DND-41 (cell line): ENCODE measurements at regions not wholly inside any gene's neighbourhood (a gene's known extent, or its start where the extent isn't known, plus 50 kb on each side); places are given as distances from the start of the nearest gene placed in this dataset.

Experiments
- ATAC-seq: fragments of 200-7000 bp; cut with Tn5 transposase; 3 replicates; pipeline ENCODE4 v1.9.1; 2021; ENCODE audit warnings: low read depth; ENCODE audit not compliant: insufficient read depth
- DNase-seq: peaks from one replicate; pipeline ENCODE4 v3.0.0-alpha.2; 2020
- H2AFZ ChIP-seq: 2 replicates; pipeline ENCODE4 v1.6.0; 2012; ENCODE audit warnings: low read depth, low read length
- H3K27ac ChIP-seq: 2 replicates; pipeline ENCODE4 v1.5.1; 2012; ENCODE audit warnings: low read length, inconsistent platforms
- H3K27me3 ChIP-seq: fragments of 200-600 bp; sonication (generic); 2 replicates; pipeline ENCODE4 v1.6.0; 2012; ENCODE audit warnings: low read length, mild to moderate bottlenecking, inconsistent platforms; ENCODE audit not compliant: insufficient read depth, poor library complexity
- H3K36me3 ChIP-seq: 2 replicates; pipeline ENCODE4 v1.5.1; 2012; ENCODE audit warnings: low read length, inconsistent platforms; ENCODE audit not compliant: insufficient read depth
- H3K4me1 ChIP-seq: 2 replicates; pipeline ENCODE4 v1.5.1; 2012; ENCODE audit warnings: mild to moderate bottlenecking, low read length; ENCODE audit not compliant: insufficient read depth
- H3K4me2 ChIP-seq: 2 replicates; pipeline ENCODE4 v1.6.0; 2012; ENCODE audit warnings: mild to moderate bottlenecking, moderate library complexity, low read length, inconsistent platforms; ENCODE audit not compliant: insufficient read depth
- H3K4me3 ChIP-seq, 2 experiments: fragments of 200-600 bp in 1 of 2; shearing (Covaris generic) in 1 of 2; 2 replicates each; pipeline ENCODE4 v1.5.1; 2012 to 2016; ENCODE audit warnings: inconsistent platforms in 2 of 2, low read length in 2 of 2, mild to moderate bottlenecking in 2 of 2, low read depth in 1 of 2, moderate library complexity in 1 of 2
- H3K79me2 ChIP-seq: 2 replicates; pipeline ENCODE4 v1.6.0; 2012; ENCODE audit warnings: low read length, inconsistent platforms; ENCODE audit not compliant: insufficient read depth
- H3K9ac ChIP-seq: 2 replicates; pipeline ENCODE4 v1.6.0; 2012; ENCODE audit warnings: low read depth, mild to moderate bottlenecking, inconsistent platforms, low read length, moderate library complexity
- H3K9me3 ChIP-seq: 2 replicates; pipeline ENCODE4 v1.5.1; 2012; ENCODE audit warnings: low read length, moderate library complexity, mild to moderate bottlenecking, inconsistent platforms; ENCODE audit not compliant: insufficient read depth, severe bottlenecking
- H4K20me1 ChIP-seq: 2 replicates; pipeline ENCODE4 v1.6.0; 2012; ENCODE audit warnings: low read length; ENCODE audit not compliant: insufficient read depth
- EZH2 ChIP-seq: IDR thresholded peaks from 3 replicates; pipeline ENCODE4 v1.6.1; 2012; ENCODE audit warnings: borderline replicate concordance, low read depth, mild to moderate bottlenecking, moderate library complexity, low read length, inconsistent platforms; ENCODE audit not compliant: severe bottlenecking
- TF ChIP-seq, protein P1 (sequence below): IDR thresholded peaks from 2 replicates; pipeline ENCODE4 v1.5.1; 2012; ENCODE audit warnings: borderline replicate concordance, low read length, moderate library complexity, mild to moderate bottlenecking; ENCODE audit not compliant: poor library complexity, severe bottlenecking; ENCODE audit errors: extremely low read depth

- ATAC-seq: no peak
- Histone ChIP-seq H4K20me1 (no peaks in the 10 kb centered on the region), H3K27me3 (peaks cover 13% of the 10 kb centered on the region), H3K9me3 (no peaks in the 10 kb centered on the region), H3K4me2 (no peak overlapping the region), H3K36me3 (no peaks in the 10 kb centered on the region), H3K4me1 (no peaks in the 10 kb centered on the region), H2AFZ (no peak overlapping the region), H3K4me3 (no peak overlapping the region), H3K9ac (no peak overlapping the region), H3K27ac (no peak overlapping the region), H3K79me2 (no peaks in the 10 kb centered on the region)
- DNase-seq: no peak
- no peak for TF ChIP-seq EZH2
- TF ChIP-seq, protein P1, sequence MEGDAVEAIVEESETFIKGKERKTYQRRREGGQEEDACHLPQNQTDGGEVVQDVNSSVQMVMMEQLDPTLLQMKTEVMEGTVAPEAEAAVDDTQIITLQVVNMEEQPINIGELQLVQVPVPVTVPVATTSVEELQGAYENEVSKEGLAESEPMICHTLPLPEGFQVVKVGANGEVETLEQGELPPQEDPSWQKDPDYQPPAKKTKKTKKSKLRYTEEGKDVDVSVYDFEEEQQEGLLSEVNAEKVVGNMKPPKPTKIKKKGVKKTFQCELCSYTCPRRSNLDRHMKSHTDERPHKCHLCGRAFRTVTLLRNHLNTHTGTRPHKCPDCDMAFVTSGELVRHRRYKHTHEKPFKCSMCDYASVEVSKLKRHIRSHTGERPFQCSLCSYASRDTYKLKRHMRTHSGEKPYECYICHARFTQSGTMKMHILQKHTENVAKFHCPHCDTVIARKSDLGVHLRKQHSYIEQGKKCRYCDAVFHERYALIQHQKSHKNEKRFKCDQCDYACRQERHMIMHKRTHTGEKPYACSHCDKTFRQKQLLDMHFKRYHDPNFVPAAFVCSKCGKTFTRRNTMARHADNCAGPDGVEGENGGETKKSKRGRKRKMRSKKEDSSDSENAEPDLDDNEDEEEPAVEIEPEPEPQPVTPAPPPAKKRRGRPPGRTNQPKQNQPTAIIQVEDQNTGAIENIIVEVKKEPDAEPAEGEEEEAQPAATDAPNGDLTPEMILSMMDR: no peak
Measured at GRCh38 chr10:6722616-6723004, 142.5 kb upstream of the PRKCQ start.

DNA sequence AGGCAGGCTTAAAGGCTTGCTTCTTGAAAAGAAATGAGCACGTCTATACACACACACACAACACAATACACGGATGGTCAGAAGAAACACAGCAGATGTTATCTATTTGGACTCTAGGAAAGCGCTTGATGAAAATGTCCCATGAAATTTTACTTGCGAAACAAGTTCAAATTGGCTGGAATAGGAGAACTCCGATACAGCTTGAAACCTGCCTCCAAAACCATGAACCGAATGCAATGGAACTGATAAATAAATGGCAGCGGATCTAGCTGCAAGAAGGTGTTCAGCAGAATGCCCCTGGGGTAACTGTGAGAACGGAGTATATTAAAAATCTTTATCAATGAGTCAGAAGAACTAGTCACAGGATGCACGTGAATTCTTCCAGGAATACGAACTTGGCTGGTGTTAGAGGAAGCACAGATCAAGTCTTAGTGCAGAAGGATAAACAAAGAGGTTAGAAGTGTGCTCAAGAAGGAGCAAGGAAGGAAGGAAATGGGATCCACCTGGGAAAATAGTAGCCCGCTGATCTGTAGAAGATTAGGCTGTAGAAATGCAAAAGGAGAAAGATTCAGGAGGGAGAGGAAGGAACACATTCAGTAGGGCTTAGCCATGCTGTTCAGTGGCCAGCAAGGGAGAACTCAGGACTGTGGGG, 142.0 kb upstream of the PRKCQ start:
- TF ChIP-seq, protein P1: no peak
- TF ChIP-seq EZH2: no peak
- H3K27ac ChIP-seq: no peak overlapping the region
- no peak overlapping the region for H3K4me3 ChIP-seq
- no peak for DNase-seq
- H2AFZ ChIP-seq: no peak overlapping the region
- H3K27me3 ChIP-seq: peaks cover 10% of the 10 kb centered on the region
- H4K20me1 ChIP-seq: no peaks in the 10 kb centered on the region
- no peaks in the 10 kb centered on the region for H3K36me3 ChIP-seq
- no peaks in the 10 kb centered on the region for H3K9me3 ChIP-seq
- no peaks in the 10 kb centered on the region for H3K4me1 ChIP-seq
- H3K9ac ChIP-seq: no peak overlapping the region
- H3K4me2 ChIP-seq: no peak overlapping the region
- no peak for ATAC-seq
- no peaks in the 10 kb centered on the region for H3K79me2 ChIP-seq

GRCh38 chr10:6721480-6721879, 141.4 kb upstream of the PRKCQ start:
- no peaks in the 10 kb centered on the region for H3K4me1 ChIP-seq
- H3K36me3 ChIP-seq: no peaks in the 10 kb centered on the region
- H4K20me1 ChIP-seq: no peaks in the 10 kb centered on the region
- ATAC-seq (no peak), DNase-seq (no peak)
- no peak overlapping the region for H3K27ac ChIP-seq
- H3K79me2 ChIP-seq: no peaks in the 10 kb centered on the region
- no peaks in the 10 kb centered on the region for H3K9me3 ChIP-seq
- peaks cover 7% of the 10 kb centered on the region for H3K27me3 ChIP-seq
- TF ChIP-seq EZH2: no peak
- TF ChIP-seq, protein P1: no peak
- no peak overlapping the region for H2AFZ ChIP-seq
- no peak overlapping the region for H3K4me3 ChIP-seq
- no peak overlapping the region for H3K4me2 ChIP-seq
- H3K9ac ChIP-seq: no peak overlapping the region
